NCI-H146 treated with DMSO at 0.1 percent for 48 hours (cell line): ENCODE measurements at regions not wholly inside any gene's neighbourhood (a gene's known extent, or its start where the extent isn't known, plus 50 kb on each side); places are given as distances from the start of the nearest gene placed in this dataset.
A peak's percentile ranks its signal among the peaks of the same experiment; 100 is the strongest.

Source experiments
- DNase-seq: peaks from one replicate; lab custom pipeline; 2025; ENCODE audit not compliant: unreplicated experiment; lab: John Stamatoyannopoulos, UW

DNA sequence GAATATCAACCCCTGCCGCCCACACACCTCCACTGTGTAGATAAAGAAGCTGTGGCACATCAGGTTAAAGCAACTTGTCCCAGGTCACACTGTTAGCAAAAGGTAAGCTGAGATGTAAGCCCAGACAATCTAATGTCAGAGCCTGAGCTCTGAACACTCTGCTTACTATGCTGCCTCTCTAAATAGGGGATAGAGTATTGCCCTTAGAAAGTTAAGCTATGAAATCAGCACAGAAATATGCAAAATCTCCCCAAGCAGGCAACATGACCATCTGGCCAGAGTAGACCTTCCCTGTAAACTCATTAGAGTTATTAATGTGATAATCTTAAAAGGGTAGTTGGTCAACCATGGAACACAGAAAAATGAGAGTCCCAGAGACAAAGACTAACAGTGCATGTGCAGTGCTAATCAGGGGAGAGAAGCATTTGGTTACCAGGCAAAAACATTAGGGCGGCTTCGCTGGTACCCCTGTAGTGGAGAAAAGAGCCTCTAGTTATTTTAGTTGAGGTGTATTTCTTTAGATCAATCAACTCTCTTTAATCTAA lies 171.0 kb downstream of the BTG1 start:
- no peak for DNase-seq

DNA sequence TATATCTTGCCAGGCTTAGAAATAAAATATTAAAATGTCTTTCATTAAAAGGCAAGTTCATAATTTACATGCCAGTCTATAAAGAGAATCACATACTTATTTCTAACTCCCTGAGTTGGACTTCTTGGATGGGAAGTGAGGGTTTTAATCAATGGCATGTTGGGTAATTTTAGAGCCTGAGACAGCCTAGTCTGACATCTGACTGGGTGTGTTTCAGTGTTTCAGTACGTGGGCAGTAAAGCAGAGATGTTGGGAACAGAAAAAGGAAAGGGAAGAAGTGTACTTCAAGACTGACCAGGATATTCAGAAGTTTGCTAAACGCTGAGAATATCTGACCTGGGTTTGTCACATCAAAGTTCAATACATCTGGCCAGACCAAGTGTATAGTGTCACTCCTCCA lies 171.8 kb downstream of the BTG1 start:
- no peak for DNase-seq

DNA sequence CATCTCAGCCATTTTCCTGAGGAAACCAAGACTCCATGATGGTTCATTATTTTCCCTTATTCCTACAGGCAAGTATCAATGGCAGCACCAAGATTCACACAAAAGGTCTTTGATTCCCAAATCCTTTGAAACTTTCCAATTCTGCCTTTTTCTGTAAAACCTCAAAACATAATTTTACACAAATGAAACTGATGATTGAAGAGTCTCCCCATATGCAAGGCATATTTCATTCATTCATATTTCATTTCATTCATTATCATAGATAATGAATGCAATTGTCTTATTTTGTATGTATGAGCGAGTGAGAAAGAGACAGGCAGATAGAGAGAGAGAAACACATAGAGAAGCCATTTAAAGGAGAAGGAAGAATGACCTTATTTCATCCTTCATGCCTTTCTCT lies 172.8 kb downstream of the BTG1 start:
- DNase-seq: no peak

DNA sequence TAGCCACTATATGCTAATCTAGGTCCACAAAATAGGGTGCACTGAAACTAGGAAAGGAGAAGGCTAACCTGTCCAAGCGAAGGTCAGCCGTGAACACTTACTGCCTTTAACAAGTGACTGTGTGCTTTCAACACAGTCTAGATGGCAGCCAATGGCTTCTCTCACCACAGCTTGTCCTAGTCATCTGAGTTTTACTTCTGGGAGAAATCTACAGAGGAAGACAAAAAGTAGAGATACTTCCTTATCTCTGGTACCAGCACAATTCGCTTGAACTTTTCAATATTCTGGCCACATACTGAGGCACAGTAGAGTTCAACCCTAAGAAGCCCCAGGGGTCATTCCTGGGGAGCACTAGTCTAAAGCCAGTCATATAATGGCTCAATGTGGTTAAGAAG lies 176.9 kb downstream of the BTG1 start:
- DNase-seq: no peak

DNA sequence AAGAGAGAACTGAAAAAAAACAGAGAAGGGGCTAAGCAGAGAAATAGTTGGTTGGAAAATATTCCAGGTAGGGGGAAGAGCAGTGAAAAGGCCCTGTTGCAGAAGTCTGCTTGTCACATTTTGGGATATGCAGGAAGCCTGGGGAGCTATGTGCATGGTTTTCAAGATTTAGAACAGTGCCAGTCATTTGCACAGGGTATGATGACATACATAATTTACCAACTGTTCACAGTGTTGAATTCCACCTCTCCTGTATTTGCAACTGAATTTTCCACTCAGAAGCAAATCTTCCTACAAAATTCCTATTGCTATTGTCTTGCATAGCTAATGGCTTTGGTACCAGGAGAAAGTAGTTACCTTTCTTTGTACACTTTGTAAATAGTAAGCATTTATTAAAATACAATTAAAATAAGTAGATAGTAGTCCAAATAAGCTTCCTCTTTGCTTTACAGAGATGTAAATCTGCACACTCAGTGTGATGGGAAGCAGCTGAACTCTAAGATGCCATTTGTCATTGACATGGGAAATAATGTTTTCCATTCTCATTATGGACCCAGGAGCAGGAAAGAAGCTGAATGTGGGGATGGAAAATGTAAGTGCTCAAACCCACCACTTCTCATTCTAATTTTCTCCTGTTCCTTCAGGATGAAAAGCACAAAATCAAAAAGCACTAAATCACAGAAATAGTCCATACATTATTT lies 177.4 kb downstream of the BTG1 start:
- no peak for DNase-seq

DNA sequence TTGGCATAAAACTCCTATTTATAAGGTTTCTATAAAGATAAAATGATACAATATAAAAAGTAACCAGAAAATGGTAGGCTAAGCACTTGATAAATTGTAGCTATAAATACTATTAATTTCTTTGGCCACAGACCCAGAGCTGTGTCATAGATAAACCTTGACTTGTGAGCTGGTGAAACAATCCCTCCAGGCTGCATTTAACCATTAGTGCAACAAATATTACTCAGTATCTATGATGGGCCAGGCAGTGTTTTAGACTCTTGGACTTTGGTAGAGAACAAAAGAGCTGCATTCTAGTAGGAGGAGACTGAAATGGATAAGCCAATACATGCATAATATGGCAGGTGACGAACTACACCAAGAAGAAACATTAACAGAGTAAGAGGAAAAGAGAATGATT lies 178.1 kb downstream of the BTG1 start:
- DNase-seq: no peak

DNA sequence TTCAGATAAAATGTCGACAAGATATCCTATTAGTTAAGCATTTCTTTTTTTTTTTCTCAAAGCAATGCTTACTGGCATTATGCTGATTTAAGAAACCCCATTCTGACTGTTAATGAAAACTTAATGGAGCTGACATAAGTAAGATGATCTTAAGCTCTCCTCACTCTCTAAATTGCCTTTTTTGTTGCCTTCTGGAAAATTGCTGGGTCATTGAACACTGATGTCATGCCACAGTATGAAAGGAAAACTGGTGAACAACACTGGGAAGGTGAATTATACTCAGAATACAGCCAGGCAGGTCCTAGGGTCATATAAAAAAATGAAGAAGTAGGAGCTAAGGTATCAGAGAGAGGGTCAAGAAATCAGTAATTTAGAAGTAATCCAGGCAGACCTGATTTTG lies 179.9 kb downstream of the BTG1 start:
- DNase-seq: no peak

DNA sequence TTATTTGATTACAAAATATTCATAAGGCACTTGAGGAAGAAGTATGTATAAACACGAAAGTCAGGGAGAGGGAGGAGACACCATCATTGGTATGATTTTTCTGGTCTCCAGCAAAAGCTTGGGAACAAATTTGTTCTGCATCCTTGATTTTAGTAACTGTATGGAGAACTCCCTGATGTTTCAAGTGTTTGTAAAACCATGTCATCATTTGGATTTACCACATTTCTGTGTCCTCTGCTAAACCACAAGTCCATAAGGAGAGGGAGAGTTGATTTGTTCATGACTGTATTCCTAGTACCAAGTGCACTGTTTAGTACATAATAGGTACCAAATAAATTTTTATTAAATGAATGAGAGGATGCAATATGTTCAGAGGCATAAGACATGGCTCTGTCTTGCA lies 181.1 kb downstream of the BTG1 start:
- no peak for DNase-seq

DNA sequence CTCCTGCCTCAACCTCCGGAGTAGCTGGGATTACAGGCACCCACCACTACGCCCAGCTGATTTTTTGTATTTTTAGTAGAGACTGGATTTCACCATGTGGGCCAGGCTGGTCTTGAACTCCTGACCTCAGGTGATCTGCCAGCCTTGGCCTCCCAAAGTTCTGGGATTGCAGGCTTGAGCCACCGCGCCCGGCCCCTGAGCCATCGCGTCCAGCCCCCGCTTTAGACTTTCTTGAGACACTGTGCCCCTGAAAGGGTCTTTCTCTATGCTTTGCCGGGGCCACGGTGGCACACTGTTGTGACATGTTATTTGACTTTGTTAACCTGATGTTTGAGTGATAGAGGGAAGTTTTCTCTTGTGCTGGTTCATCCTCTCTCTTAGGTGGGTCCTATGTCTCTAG lies 186.4 kb downstream of the BTG1 start:
- no peak for DNase-seq

DNA sequence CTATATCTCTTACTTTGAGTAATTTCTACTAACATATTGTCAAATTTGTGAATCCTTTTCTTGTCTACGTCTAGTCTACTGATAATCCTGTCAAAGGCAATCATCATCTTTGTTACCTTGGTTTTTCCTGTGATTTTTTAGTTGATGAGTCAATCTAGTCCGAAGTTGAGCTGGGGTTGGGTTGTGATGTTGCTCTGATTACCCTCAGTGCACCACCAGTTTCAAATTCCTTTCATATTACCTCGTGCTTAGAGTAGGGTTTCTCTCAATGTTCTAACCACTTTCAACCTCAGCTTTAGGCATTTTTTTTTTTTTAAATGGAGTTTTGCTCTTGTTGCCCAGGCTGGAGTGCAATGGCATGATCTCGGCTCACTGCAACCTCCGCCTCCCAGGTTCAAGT lies 186.8 kb downstream of the BTG1 start:
- DNase-seq: no peak

DNA sequence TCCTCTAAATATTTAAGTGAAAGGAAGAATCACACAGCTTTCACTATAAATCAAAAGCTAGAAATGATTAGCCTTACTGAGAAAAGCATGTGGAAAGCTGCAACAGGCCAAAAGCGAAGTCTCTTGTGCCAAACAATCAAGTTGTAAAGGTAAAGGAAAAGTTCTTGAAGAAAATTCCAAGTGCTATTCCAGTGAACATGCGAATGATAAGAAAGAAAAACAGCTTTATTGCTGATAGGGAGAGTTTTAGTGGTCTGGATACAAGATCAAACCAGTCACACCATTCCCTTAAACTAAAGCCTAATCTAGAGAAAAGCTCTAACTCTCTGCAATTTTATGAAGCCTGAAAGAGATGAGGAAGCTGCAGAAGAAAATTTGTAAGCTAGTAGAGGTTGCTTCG lies 190.9 kb downstream of the BTG1 start:
- DNase-seq: no peak

DNA sequence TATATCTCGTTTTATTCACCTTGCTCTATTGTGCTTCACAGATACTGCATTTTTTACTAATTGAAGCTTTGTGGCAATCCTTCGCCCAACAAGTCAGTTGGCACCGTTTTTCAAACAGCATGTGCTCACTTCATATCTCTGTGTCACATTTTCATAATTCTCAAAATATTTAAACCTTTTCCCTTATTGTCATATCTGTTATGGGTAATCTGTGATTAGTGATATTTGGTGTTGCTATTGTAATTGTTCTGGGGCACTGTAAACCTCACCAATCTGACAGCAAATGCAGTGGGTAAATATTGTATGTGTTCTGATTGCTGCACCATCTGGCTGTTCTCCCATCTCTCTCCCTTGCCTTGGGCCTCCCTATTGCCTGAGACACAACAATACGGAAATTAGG lies 191.3 kb downstream of the BTG1 start:
- DNase-seq: peak; percentile 4

DNA sequence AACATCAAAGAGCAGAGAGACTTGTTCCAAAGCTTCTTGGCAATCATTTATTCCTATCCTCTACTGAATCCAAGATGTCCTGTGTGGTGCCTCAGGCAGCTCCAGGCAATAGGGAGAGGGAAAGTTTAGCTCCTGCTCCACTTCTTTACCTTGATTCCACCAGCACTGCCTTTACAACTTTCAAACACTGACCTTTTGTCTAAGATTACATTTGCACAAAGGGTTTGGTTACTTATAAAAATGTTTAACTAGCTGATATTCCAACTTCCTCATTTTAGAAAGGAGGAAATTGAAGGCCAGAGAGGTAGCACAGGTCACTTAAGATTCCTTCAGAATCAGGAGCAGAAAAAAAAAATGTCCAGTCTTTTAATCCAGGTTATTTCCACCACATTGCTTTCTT lies 192.7 kb downstream of the BTG1 start:
- no peak for DNase-seq

DNA sequence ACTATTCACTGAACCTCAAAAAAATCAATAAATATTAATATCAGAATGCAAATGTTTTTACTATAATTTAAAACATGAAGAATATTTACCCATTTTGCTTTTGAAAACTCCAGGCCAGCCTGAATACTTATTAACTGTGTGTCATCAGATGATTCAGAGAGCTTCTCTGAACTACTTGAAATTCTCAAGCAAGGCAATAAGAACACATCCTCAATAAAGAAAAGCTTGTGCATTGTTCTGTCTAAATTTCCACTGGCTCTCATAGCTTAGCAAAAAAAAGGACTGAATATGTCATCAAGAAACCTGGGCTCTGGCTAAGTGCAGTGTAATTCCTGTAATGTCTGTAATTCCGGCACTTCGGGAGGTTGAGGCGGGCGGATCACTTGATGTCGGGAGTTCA lies 194.1 kb downstream of the BTG1 start:
- no peak for DNase-seq

DNA sequence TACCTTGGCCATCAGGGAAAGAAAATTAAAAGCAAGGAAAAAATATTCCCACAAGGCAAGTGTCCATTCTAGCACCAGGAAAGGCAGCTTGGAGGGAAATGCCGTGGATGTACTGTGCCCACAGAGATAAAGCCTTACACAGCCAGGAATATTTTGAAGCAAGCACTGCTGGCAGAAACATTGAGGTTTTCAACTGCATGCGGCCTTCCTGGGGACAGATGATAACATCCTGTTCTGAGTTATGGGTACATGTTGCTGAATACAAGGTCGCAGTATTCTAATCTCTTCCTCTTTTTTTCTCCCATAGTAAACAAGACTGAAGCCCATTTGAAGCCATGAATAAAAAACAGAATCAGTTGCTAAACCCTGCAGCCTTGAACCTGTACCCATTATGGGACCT lies 197.1 kb downstream of the BTG1 start:
- DNase-seq: no peak

DNA sequence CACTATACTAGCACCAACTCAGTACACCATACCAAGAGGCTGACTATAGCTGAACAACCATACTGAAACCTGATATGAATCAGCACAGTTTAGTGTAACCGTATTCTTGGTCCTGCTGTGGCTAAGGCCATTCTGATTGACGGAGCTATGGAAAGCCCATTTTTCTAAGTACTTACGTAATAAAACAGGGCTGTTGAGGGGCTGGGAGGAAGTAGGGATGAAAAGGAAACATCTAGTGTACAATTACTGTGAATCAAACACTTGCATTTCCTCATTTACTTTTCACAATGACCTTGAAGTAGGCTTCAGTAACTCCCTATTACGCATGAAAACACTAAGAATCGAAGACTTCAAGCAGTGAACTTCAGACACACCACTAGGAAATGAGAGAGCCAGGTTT lies 198.2 kb downstream of the BTG1 start:
- DNase-seq: no peak

DNA sequence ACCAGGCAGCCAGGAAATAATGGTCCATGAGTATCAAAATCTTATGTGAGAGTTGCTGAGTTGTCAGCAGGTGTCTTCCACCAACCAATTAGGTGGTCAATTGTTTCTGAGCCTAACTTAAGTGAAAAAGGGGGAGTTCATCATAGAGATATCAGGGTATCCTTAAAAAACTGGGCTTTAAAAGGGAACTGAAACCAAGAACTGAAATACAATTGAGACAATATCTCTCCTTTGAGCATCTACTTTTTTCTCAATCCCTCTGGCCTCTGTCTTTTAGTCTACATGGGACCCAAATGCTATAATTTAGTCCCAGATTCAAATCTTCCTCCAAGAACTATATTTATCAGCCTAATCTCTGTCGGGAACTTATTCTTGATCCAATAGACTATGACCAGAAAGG lies 201.0 kb downstream of the BTG1 start:
- no peak for DNase-seq

DNA sequence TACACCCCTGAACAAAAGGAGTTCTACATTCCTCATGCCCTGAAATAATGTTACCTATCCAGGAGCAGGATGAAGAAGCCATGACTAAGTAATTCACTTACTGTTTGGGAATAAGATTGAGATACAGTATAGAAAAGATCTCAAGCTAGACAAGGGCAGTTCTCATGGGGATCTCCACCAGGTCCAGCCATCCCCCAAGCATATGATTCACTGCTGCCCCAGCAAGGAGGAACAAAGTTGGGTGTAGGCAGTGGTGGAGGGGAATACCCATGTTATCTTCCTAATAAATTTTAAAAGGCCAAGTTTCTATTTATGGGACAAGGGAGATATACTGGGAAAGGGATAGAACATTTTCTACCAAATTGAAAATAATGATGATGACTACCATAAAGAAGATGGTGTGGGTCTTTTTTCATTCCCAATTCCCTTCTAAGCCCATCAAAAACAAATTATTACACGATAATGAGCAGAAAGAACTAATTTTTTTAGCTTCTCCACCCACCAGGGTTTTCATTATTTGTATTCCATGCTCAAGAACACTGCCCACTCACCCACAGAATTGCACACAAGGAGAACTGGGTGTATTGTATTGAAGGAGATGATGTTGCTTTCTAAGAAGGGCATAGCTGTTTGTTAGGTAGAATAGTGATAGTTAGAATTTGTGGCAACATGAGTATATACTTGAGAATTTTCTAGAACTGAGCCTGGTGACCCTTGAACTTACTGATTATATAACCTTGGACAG lies 204.6 kb downstream of the BTG1 start:
- DNase-seq: no peak

DNA sequence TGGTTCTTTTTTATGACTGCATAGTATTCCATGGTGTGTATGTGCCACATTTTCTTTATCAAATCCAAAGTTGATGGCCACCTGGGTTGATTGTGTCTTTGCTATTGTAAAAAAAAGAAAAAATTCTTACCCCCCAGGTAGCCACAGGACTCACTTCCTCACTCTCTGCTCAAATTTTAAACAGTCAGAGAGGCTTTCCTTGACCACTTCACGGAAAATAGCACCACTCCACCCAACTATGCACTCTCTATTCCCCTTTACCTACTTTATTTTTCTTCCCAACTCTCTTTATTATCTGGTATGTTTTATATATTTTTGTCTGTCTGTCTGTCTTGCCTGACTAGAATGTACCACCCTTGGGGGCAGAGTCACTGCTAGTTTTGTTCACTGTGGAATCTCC lies 205.3 kb downstream of the BTG1 start:
- no peak for DNase-seq

DNA sequence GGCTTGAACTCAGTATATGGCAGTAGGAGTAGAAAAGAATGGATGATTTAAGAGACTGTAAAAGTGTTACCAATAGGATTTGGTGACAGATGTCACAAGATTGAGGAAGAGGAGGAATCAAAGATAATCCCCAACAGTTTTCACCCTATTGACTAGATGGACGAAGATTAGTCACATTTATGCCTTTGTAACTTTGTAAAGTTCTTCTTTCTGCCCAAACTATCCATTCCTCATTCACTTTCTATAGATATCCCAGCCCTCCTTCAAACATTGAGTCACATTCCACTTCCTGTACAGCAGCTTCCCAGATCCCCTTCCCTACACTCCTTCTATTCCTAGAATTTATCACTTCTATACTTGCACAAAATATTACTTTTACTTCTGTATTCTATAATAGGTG lies 207.9 kb downstream of the BTG1 start:
- no peak for DNase-seq

DNA sequence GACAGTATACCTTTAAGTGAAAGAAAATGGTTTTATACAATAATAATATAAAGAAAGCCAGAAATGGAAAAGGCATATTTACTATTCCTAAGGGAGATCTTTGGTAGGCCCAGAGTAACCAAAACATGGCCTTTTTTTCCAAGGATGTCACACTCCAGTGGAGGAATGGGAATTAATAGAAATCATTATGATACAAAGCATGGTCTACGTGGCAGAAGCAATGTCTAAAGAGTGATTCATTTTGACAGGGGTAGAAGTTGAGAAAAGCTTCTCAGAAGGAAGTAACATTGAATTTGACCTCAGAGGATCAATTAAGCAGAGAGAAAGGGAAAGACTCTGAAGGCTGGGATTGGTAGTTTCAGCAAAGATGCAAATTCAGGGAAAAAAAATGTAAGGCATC lies 208.6 kb downstream of the BTG1 start:
- no peak for DNase-seq

DNA sequence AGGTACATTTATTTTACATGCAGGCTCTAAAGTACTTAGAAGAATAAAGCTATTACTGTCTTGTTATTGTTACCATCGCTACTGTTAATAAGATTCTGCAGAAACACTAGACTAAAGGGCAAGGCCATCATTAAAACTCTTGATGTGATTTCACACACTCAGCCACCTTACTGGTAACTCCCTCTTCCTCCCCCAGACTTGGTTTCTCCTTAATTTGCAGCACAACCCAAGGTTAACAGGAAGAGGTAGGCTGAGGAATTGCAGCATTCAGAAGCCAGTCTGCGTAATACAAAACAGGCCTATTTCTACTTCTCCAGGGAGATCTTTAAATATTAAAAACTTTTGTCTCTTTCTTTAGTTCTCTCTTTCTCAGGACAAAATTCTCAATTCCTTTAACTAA lies 210.3 kb downstream of the BTG1 start:
- no peak for DNase-seq

DNA sequence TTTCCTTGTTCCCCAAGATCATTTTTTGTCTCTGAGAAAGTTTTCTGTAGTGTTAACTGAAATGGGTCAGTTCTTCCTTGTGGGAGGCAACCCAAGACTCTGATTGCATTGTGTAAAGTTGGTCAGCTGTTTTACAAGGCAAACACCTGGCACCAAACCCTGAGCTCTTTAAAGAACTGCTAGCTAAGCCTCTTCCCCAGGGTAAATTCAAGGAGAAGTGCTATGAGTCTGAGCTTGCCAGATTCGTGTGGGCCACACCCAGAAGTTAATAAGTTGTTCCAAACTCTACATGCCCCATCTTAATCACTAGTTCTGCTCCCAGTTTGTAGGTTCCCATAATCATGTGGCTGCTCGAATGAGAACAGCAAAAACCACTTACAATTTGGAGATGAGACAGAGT lies 214.5 kb downstream of the BTG1 start:
- DNase-seq: no peak
